ENCODE measurements at regions not wholly inside any gene's neighbourhood (a gene's known extent, or its start where the extent isn't known, plus 50 kb on each side); places are given as distances from the start of the nearest gene placed in this dataset.

DNA sequence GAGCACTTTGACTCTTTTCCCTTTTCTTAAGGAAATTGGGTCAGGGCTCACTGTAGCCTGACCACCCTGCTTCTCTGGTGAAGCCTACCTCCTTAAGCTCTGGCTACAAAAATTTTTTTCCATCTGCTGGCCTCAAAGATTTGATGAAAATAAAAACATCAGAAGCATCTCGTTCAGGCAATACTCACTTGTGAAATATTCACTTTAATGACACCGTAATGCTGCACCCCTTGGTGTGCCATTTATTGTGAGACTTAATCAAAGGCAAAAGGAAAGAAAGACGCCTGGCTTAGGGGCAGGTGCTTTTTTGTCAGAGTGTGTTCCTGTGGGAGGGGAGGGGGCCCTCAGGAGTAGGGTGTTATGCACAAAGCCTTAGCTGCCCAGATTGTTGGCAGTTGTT, 155.0 kb upstream of the TMPO start:
- no peak for DNase-seq

DNA sequence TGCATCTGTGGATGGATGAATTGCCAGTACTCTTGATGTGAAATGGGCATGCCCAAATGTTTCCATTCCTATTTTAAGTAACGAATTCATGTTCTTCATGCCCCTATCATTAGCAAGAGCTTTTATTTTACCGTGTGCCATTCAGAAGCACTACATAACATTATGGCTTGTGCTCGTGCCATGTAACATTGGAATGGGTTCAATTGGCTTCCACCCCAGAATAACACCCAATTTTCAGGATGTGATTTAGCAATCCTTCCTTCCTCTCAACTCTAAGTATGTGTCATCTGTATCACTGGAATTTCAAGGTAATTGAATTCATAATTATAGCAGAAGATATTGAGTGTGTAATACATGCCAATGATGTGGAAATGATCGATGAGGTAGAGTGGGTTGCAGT, 145.8 kb upstream of the TMPO start:
- DNase-seq = no peak

DNA sequence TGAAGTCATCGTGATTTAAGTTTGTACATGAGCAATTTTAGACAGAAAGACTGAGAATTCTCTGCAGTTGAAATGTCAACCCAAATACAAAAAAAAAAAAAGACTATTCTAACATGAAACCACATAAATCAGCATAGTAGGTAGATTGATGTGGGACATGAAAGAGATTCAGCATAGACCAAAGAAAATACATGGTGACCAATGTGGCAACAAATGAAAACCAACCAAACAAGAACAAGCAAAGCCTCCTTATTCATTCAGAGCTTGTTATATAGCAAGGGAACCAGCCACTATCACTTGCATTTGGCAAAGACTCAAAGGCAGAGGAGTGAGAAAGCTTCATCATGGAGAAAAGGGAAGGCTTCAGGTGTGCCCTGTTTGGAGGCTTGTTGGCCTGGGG, 144.4 kb upstream of the TMPO start:
- no peak for DNase-seq

DNA sequence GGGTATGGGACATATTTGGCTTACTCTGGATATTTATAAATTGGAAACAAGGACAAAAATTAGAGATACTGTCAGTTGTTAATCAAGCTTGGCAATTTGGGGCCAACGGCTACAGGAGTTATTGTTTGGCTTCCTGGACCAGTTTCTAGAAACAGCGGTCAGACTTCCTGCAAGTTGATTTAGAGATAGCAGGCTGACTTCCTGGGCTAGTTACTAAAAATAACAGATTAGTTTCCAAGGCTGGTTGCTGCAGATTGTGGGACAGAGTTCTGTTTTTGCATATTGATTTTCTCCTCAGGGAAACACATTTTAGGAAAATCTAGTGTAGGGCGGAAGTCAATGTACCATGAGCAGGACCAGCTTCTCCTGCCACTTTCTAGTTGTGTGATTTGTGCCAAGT, 144.0 kb upstream of the TMPO start:
- DNase-seq = no peak

DNA sequence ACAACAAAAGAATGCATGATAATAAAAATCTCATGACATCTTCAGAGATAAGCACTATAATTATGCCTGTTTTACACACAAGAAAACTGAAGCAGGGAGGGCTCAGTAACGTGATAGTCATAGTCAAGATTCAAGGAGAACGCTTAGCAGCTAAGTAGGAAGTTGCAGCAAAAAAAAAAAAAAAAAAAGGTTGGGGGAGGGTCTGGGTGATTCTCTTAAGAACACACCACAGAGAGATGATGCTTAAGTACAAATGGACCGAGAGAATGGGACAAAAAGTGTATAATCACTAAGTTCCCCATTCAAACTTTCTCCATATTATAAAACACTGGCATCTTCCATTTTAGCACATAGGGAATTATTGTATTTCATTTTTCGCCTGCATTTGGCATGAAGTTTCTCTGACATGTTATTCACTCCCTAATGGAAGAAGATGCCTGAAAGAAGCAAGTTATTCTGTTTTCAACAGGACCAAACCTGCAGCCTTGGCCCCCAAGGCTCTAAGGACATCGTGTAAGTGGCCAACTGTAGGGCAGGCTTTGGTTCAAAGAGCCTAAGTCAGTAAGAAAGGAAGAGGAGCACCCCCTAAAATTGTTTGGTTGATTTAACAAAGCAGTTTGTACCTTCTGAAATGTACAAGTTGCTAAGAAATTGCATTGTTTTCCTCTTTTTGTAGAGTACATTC, 142.9 kb upstream of the TMPO start:
- DNase-seq = no peak

DNA sequence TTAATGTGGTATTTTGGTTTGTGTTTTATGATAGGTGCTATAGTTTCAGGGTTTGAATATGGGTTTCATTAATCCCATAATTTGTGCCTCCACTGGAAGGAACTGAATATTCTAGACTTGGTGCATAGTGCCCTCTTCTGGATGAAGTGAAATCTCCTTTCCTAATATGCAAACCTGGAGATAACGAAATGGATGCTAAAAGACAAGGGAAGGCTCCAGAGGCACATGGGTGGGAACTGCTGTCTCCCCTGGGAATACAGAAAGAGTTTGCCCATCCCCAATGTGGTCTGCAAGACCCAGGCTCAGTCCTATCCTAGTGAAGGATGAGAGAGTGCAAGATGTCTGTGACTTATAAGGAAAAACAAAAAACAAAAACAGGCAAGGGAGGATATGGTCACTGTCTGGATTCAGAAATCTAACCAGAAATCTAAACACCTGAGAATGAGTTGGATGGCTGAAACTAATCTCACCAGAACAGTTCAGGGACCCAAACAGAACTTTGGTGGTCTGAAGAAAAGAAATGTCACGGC, 142.3 kb upstream of the TMPO start:
- DNase-seq = peak; percentile 60

DNA sequence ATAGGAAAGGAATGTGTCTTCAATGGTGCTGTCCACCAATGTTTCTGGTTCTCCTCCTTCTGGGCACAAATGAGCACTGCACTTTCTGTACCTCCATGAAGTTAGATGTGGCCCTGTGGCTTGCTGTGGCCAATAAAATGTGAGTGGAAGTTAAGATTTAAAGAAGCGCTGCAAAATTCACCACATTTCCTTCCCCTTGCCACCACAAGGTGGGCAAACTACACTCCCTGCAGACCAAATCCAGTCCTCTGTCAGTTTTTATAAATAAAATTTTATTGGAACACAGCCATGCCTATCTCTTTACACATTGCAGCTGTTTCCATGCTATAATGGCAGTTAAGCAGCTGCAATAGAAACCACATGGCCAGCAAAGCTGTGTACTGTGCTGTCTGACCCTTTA, 141.4 kb upstream of the TMPO start:
- peak; percentile 9 for DNase-seq

DNA sequence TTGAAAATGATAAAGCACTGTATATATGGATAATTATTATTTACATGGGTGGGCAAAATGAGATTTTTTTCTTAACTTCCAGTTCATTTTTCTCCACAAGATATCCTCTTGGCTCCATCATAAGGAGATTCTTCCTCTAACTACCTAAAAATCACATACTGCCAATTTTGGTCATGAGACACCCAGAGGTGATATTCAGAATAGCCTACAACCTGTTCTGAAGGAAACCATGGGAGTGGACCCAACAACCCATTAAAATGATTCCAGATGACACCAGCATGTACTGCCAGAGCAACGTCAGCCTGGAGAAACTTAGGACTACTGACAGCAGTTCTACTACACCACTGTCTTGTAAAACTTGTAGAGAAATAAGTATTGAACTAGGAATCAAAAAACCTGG, 136.3 kb upstream of the TMPO start:
- no peak for DNase-seq

DNA sequence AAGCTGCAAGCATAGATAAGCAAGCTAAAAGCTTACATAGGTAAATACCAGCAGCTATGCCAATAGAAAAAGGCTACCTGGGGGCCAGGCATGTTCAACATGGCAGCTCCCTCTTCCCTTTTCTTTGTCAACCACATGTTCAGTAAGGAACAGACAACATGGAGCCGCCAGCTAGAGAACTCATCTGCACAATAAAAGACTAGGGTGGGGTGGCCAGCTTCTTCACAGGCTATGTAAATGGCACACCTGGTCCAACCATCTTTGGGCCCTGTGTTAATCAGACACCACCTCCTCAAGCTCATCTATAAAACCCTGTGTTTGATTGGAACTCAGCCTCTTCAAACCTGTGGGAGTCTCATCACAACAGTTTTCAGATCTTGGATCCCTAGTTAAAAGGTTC, 129.7 kb upstream of the TMPO start:
- no peak for DNase-seq

DNA sequence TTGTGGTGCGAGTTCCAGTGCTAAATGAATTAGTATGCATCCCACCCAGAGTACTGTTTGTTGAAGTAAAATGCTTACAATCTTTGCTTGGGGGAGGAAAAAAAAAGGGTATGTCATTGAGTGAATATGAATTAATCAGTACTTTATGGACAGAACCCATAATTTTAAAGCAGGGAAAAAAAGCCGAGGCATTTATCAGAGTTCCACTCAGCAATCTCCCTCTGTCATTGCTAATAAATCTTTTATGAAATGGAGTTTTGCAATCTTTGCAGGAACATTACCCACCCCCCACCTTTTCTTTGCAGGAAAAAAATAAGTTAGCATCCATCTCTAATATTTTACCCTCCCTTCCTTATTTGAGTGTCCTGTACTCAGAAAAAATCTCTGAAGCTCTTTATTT, 127.9 kb upstream of the TMPO start:
- DNase-seq = no peak

DNA sequence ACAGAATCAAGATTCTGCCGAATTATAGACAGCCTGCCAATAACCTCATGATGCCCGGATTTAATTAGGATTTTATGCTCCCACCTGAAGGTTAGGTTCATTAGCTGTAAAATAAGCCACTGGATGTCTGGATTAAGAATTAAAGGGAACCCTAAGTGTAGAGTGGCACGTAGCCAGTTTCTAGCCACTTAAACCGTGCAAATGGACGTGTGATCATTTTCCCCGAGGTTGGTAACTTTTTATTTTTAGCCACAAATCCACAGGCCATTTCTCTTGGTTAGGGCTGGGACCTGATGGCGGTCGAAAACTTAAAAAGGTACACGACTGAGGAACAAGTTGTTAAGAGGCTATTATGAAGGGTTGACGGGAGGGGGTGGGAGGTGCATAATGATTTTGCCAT, 127.3 kb upstream of the TMPO start:
- DNase-seq = no peak

DNA sequence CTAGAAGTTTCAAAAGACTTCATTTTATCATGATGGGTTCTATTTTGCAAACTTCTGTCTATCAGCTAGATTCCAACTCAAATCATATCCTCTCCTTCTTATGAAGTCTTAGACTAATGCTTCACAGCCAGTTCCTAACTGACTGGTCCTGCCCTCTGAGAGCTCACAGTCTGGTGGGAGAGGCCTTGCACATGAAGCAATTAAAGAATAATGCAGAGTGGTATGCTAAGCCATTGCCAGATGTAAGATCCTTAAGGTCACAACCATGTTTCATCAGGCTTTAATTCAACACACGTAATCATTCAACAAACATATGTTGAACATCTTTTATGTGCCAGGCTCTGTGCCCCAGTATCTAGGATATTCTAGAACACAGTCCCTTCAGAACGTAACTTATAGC, 125.8 kb upstream of the TMPO start:
- no peak for DNase-seq

DNA sequence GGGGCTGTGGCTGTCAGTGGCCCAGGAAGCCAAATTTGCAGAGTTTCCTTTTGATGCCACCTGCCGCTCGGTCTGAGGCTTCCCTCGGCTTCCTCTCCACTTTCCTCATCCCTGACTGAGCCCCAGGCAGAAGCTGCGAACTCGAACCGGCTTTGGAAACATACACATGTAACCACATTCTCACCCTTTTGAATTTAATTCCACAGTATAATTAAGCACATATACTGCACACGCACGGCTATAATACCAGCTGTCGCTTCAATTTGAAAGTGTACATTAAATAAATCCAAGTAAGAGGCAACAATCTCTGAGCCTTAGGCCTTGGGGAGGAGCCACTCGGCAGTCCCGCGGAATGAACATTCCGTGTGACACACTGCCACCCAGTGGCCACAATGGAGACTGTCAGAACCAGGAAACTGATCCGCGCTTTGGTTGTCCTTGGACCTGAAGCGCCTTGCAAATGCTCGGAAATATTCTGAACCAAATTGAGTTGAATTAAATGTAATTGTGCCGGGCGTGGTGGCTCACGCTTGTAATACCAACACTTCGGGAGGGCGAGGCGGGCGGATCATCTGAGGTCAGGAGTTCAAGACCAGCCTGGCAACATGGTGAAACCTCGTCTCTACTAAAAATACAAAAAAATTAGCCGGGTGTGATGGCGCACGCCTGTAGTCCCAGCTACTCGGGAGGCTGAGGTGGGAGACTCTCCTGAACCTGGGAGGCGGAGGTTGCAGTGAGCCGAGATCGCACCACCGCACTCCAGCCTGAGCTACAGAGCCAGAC, 117.9 kb upstream of the TMPO start:
- peak; percentile 89 for DNase-seq

DNA sequence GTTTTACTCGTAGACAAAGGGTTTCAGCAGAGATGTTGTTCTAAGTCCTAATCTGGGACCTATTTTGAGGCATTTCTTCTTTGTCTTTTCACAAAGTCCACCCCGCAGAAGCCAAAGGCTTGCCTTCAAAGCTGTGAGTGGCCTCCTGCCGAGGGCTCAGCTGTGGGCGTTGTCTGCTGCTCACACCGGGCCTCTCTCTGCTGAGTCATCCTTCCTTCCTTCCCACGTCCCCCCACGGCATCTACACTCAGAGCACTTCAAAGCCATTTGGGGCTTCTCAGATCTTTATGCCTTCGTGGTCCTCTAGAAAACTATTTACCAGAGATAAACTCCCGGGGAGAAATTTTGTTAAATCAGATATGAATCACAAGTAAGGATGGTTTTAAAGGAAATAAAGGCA, 115.9 kb upstream of the TMPO start:
- no peak for DNase-seq

DNA sequence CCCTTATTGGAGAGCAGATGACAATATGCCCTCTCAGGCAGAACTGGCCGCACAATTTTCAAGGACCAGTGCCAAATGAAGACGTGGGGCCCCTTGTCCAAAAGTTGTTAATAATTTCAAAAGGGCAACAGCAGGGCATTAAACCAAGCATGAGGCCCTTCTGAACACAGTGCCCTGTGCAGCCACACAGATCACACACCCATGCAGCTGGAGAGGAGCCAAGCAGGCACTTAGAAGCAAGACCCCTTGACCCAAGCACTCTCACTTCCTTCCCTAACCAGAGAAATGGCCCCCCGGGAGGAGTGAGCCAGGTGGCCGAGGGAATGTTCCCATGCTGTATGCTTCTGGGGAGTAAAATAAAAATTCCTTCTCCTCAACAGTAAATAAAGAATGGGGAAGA, 114.0 kb upstream of the TMPO start:
- no peak for DNase-seq

DNA sequence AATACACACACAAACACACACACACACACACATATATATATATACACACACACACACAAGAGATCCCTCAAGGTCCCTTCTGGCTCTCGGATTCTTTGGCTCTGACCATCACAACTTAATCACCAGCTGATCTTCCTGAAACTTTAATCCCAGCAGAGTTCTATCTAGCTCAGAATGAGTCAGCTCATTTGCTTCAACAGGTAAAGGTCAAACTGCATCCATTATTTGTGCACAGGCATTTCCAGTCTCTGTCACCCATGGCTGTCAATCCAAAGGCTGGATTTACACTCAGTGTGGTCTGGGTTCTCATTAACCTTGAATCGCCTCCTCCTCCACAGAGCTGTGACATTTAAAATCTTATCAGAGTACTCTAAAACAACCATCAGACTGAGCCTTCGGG, 113.3 kb upstream of the TMPO start:
- DNase-seq = no peak

DNA sequence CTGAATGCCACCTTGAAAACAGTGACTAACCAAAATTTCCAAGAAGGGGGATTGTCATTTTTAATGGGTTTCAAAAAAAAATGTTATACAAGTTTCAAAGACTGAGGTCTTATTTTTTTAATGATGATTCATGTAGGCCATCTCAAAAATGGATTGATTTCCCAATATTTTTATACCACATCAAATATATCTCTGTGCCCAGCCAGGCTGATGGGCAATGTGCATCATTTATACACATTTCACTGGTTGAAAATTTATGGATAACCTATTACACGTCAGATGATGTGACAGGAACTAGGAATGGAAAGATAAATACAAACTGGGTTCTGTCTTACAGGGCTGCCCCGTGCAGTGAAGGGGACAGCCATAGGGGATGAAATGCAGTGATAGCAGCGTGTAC, 112.7 kb upstream of the TMPO start:
- no peak for DNase-seq

DNA sequence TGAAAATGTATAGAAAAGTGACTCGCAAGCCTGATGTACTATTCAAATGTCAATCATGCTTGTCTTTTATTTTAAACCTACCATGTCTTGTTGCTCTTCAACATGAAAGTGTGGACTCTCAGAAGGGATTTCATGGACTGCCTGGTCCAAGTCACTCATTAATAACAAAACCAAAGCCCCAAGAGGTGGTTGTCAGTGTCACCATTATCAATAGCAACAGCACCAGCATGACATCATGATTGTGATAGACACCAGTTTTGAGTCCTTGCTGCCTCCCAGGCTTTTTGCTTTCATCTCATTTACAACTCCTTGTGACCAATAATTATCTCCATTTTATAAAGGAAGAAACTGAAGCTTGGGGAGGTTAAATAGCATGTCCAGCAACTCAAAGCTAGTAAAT, 112.0 kb upstream of the TMPO start:
- DNase-seq = no peak

DNA sequence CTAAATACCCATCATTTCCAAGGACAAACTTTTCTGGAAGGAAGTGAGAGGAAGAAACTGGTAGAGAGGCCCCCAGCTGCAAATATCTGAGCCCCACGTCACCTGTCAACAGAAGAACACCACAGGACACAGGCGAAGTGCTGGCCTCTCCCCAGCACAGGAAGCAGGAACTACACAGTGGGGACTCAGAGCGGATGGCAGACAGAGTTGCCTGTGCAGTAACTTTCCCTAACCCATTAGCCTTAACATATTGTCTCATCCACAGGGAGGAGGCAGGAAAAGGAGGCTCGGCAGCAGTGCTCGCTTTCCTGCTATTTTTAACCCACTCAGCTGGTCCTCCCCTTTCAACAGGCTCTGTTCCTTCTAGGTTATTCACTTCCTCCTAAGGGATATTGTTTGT, 111.5 kb upstream of the TMPO start:
- DNase-seq = no peak

DNA sequence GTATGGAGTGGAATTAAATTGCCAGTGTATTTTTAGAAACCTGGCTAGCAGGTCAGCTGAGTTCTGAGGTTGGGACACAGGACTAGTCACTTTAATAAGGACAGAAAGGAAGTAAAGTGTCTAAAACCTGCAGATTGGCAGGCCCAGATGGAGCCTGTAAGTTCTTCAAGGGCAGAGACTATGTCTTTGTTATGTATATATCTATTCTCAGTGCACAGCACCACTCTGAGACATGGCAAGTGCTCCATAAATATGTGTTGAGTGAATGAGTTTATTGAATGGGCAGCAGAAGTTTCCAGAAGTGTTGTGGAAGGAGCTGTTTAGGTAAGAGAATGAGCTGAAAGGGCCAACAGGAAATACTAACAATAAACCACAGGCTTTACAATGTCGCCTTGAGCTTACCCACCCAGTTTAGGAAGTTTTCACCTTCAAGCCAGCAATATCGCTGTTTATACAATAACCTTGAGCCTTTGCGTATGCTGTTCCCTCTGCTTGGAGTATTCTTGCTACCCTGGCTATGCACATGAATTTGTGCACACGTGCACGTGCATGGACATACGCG, 109.5 kb upstream of the TMPO start:
- DNase-seq = no peak

DNA sequence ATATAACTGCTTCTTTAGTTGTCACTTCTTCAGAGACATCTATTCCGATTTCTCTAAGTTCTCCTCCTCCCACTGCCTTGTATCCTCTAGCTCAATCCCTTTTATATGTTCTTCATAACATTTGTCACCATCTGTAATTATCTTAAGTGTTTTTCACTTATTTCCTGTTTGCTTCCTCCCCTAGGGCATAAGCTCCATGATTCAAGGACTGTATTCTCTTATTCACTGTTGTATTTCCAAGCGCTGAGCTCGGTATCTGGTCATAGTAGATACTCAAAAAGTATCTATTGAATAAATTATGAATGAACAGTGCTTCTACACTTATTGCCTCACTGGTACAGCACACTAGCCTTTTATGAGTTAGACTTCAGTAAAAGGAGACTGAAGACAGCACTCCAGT, 109.0 kb upstream of the TMPO start:
- DNase-seq = no peak

DNA sequence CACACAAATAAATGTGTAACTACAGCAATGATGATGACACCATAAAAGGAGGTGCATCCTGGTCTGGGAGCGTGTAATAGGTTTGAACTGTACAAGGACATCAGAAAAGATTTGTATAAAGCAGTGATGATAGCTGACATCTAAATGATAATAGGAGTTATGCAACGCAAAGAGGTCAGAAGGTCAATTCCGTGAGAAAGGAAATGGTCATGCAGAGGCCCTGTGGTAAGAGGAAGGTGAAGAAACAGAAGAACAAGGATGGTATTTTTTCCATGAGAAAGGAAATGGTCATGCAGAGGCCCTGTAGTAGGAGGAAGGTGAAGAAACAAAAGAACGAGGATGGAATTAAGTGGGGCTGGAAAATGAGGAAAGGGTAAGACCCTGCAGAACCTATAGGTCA, 106.7 kb upstream of the TMPO start:
- no peak for DNase-seq

DNA sequence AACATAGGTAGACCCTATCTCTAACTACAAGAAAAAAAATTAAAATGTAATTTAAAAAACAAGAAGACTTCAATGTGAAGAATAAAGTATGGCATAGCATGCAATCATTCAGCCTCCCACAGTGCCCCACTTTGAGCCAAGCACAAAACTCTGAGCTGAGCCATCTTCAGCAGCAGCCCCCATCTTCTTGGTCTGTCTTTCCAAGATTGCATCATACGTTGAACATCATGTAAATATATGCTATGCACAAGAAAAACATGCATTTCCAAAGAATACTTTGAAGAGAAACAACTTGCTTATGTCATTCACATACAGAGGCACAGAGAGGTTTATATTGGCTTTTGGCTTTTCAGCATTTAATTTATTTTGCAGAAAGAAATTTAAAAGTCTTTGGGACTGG, 105.8 kb upstream of the TMPO start:
- no peak for DNase-seq

DNA sequence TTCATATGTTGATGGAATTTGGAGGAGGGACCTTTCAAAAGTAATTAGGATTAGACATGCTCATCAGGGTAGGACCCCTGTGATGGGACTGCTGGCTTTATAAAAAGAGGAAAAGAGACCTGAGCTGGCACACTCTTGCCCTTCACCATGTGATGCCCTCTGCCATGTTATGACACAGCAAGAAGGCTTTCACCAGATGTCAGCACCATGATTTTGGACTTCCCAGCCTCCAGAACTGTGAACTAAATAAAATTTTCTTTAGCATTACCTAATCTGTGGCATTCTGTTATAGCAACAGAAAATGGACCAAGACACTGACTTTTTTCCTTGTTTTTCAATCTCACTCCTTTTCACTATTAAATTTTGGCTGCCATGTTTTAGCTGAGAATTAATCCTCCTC, 105.0 kb upstream of the TMPO start:
- no peak for DNase-seq
